ENCODE measurements at regions not wholly inside any gene's neighbourhood (a gene's known extent, or its start where the extent isn't known, plus 50 kb on each side); places are given as distances from the start of the nearest gene placed in this dataset.

DNA sequence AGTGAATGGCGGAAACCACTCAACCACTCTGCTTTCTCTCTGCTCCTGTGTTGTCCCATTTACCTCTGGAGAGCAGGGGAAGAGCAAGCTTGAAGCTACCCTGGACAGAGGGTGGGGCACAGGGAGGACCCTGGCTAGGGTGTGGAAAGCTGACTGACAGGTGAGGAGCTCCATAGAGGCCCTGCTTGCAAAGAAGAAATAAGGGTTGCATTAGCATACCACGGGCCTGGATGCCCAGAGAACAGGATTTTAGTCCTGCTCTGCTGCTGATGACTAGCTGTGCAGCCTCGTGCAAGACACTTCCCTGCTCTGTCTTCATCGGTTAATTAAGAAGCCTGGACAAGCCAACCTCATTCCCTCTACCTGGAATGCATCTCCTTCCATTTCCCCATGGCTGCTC lies 135.0 kb downstream of the BUD13 start:
- Histone ChIP-seq H3K9me3 (ENCODE audit: control insufficient read depth in 4 of 4, low read length in 3 of 4) (no peaks in the 10 kb centered on the region), H3K27ac (ENCODE audit: low read depth in 1 of 2, low read length in 2 of 2) (no peak overlapping the region), H3K9ac (ENCODE audit: low read depth in 1 of 2, low read length in 2 of 2) (no peak overlapping the region), H3K27me3 (ENCODE audit: control insufficient read depth in 4 of 4, insufficient read depth in 4 of 4, low read length in 3 of 4) (no peaks in the 10 kb centered on the region), H3K4me3 (ENCODE audit: low read depth in 1 of 3, low read length in 3 of 3) (no peak overlapping the region), H3K4me1 (ENCODE audit: control insufficient read depth in 4 of 4, insufficient read depth in 4 of 4, low read length in 3 of 4) (peaks cover 0 to 14% (median 3%) of the 10 kb centered on the region in 4 donors), H3K36me3 (ENCODE audit: control insufficient read depth in 4 of 4, insufficient read depth in 3 of 4, low read depth in 1 of 4, low read length in 3 of 4) (no peaks in the 10 kb centered on the region)
- TF ChIP-seq YY1 (IDR thresholded peaks at IDR 0.05) (no peak), JUND (IDR thresholded peaks at IDR 0.05) (no peak), TAF1 (conservative IDR thresholded peaks at IDR 0.05) (no peak)
- 82% methylated on average over 4 of the region's 4 CpGs for WGBS
- no peak for DNase-seq (ENCODE audit: low spot score)

- Histone ChIP-seq H3K27me3 (ENCODE audit: control insufficient read depth in 4 of 4, insufficient read depth in 4 of 4, low read length in 3 of 4) (no peaks in the 10 kb centered on the region), H3K27ac (ENCODE audit: low read depth in 1 of 2, low read length in 2 of 2) (no peak overlapping the region), H3K9me3 (ENCODE audit: control insufficient read depth in 4 of 4, low read length in 3 of 4) (no peaks in the 10 kb centered on the region), H3K36me3 (ENCODE audit: control insufficient read depth in 4 of 4, insufficient read depth in 3 of 4, low read depth in 1 of 4, low read length in 3 of 4) (no peaks in the 10 kb centered on the region), H3K4me3 (ENCODE audit: low read depth in 1 of 3, low read length in 3 of 3) (no peak overlapping the region), H3K9ac (ENCODE audit: low read depth in 1 of 2, low read length in 2 of 2) (no peak overlapping the region), H3K4me1 (ENCODE audit: control insufficient read depth in 4 of 4, insufficient read depth in 4 of 4, low read length in 3 of 4) (peaks cover 0 to 14% (median 3%) of the 10 kb centered on the region in 4 donors)
- WGBS = 87% methylated on average over 15 of the region's 15 CpGs
- TF ChIP-seq, protein P1, sequence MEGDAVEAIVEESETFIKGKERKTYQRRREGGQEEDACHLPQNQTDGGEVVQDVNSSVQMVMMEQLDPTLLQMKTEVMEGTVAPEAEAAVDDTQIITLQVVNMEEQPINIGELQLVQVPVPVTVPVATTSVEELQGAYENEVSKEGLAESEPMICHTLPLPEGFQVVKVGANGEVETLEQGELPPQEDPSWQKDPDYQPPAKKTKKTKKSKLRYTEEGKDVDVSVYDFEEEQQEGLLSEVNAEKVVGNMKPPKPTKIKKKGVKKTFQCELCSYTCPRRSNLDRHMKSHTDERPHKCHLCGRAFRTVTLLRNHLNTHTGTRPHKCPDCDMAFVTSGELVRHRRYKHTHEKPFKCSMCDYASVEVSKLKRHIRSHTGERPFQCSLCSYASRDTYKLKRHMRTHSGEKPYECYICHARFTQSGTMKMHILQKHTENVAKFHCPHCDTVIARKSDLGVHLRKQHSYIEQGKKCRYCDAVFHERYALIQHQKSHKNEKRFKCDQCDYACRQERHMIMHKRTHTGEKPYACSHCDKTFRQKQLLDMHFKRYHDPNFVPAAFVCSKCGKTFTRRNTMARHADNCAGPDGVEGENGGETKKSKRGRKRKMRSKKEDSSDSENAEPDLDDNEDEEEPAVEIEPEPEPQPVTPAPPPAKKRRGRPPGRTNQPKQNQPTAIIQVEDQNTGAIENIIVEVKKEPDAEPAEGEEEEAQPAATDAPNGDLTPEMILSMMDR (IDR thresholded peaks at IDR 0.05; ENCODE audit: low read depth, low read length, missing input control) = no peak
- TF ChIP-seq TAF1 (conservative IDR thresholded peaks at IDR 0.05) (no peak), RXRA (IDR thresholded peaks at IDR 0.05) (no peak), YY1 (IDR thresholded peaks at IDR 0.05) (no peak), JUND (IDR thresholded peaks at IDR 0.05) (no peak), REST (IDR thresholded peaks at IDR 0.05) (no peak), FOXA1 (IDR thresholded peaks at IDR 0.05) (no peak), EGR1 (IDR thresholded peaks at IDR 0.05; ENCODE audit: low read depth in 2 of 2) (no peak), GABPA (IDR thresholded peaks at IDR 0.05 in 1 of 2, conservative IDR thresholded peaks at IDR 0.05 in 1 of 2) (no peak)
- TF ChIP-seq, protein P2, sequence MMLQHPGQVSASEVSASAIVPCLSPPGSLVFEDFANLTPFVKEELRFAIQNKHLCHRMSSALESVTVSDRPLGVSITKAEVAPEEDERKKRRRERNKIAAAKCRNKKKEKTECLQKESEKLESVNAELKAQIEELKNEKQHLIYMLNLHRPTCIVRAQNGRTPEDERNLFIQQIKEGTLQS (IDR thresholded peaks at IDR 0.05) = no peak
- TF ChIP-seq, protein P3, sequence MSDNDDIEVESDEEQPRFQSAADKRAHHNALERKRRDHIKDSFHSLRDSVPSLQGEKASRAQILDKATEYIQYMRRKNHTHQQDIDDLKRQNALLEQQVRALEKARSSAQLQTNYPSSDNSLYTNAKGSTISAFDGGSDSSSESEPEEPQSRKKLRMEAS (IDR thresholded peaks at IDR 0.05) = no peak
- no peak for DNase-seq (ENCODE audit: low spot score)
These were observed 136.4 kb downstream of the BUD13 start for GRCh38 chr11:116636341-116636929.

DNA sequence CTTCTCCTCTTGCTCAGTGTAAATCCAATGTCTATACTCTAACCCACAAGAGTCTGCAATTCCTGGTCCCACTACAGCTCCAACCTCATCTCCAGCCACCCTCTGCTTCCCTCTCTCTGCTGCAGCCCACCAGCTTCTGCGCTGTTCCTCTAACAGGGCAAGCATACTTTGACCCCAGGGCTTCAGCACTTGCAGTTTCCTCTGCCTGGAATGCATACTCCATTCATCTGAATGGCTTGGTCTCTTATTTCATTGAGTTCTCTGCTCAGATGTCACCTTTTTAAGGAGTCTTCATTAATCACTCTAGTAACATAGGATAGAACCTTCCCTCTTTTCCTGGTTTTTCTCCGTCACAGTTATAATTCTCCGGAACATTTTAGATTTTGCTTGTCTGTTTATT lies 141.6 kb downstream of the BUD13 start:
- no peak overlapping the region for H3K4me3 ChIP-seq (ENCODE audit: low read depth in 1 of 3, low read length in 3 of 3)
- H3K9me3 ChIP-seq (ENCODE audit: control insufficient read depth in 4 of 4, low read length in 3 of 4) = no peaks in the 10 kb centered on the region
- H3K4me1 ChIP-seq (ENCODE audit: control insufficient read depth in 4 of 4, insufficient read depth in 4 of 4, low read length in 3 of 4) = peaks cover 0 to 12% (median 3%) of the 10 kb centered on the region in 4 donors
- WGBS = 84% methylated on average over 3 of the region's 3 CpGs
- no peak overlapping the region for H3K9ac ChIP-seq (ENCODE audit: low read depth in 1 of 2, low read length in 2 of 2)
- no peaks in the 10 kb centered on the region for H3K36me3 ChIP-seq (ENCODE audit: control insufficient read depth in 4 of 4, insufficient read depth in 3 of 4, low read depth in 1 of 4, low read length in 3 of 4)
- no peak for DNase-seq (ENCODE audit: low spot score)
- TF ChIP-seq EGR1 (IDR thresholded peaks at IDR 0.05; ENCODE audit: low read depth in 2 of 2) = no peak
- TF ChIP-seq JUND (IDR thresholded peaks at IDR 0.05) = no peak
- no peak for TF ChIP-seq ZBTB33 (IDR thresholded peaks at IDR 0.05)
- no peak for TF ChIP-seq FOXA1 (IDR thresholded peaks at IDR 0.05)
- no peak for TF ChIP-seq YY1 (IDR thresholded peaks at IDR 0.05)
- TF ChIP-seq REST (IDR thresholded peaks at IDR 0.05) = no peak
- H3K27me3 ChIP-seq (ENCODE audit: control insufficient read depth in 4 of 4, insufficient read depth in 4 of 4, low read length in 3 of 4) = no peaks in the 10 kb centered on the region
- no peak overlapping the region for H3K27ac ChIP-seq (ENCODE audit: low read depth in 1 of 2, low read length in 2 of 2)
